ENCODE measurements at regions not wholly inside any gene's neighbourhood (a gene's known extent, or its start where the extent isn't known, plus 50 kb on each side); places are given as distances from the start of the nearest gene placed in this dataset.

- intact Hi-C loops (cut with DNase I; ENCODE audit: low total_unique reads) (no loop called here), in situ Hi-C loops (cut with MboI; ENCODE audit: low pct_ligation_motif_present in 1 of 4, low pct_unique_long_range_greater_than_20kb in 1 of 4, low sequenced_read_pairs in 3 of 4) (no loop called here)
- Histone ChIP-seq H3K27me3 (no peaks in the 10 kb centered on the region), H3K36me3 (no peaks in the 10 kb centered on the region), H3K4me3 (no peak overlapping the region), H3K4me1 (no peaks in the 10 kb centered on the region), H3K9me3 (no peaks in the 10 kb centered on the region), H3K27ac (no peak overlapping the region)
- whole genome bisulfite sequencing, 2 donors (ENCODE audit: low coverage in 1 of 2) = 24 to 80% methylated on average over 1 to 2 of the region's 2 CpGs
- no peak for DNase-seq
- TF ChIP-seq POLR2A (IDR thresholded peaks at IDR 0.05) (no peak), EP300 (IDR thresholded peaks at IDR 0.05; ENCODE audit: low read depth) (no peak), CTCF (IDR thresholded peaks at IDR 0.05) (no peak), POLR2AphosphoS5 (IDR thresholded peaks at IDR 0.05) (no peak)
These were observed 475.9 kb downstream of the PDHA2 start for GRCh38 chr4:96315815-96316214.

DNA sequence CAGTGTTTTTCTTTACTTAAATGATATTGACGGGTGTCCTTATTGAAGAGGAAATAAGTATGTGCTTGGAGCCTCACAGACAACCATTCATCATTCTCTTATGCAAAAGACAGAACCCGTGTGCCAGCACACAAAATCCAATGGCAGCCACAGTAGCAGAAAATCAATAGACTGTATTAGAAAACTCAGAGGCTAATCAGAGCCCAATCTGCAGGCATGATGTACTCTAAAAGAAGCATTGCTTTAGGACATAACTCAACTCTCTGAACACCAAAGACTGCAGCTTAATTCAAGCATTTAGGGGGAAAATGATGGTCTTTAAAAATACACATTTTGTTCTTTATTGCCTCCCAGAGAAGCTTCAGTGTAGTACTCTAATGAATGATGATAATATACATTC lies 476.9 kb downstream of the PDHA2 start:
- in situ Hi-C loops (cut with MboI; ENCODE audit: low pct_ligation_motif_present in 1 of 4, low pct_unique_long_range_greater_than_20kb in 1 of 4, low sequenced_read_pairs in 3 of 4) = no loop called here
- 80 to 82% methylated on average over 2 of the region's 2 CpGs for WGBS, 2 donors (ENCODE audit: low coverage in 1 of 2)
- Histone ChIP-seq H3K9me3 (no peaks in the 10 kb centered on the region), H3K36me3 (no peaks in the 10 kb centered on the region), H3K27me3 (no peaks in the 10 kb centered on the region), H3K4me1 (no peaks in the 10 kb centered on the region), H3K4me3 (no peak overlapping the region), H3K27ac (no peak overlapping the region)
- TF ChIP-seq POLR2AphosphoS5 (IDR thresholded peaks at IDR 0.05) = no peak
- TF ChIP-seq POLR2A (IDR thresholded peaks at IDR 0.05) = no peak
- no peak for TF ChIP-seq EP300 (IDR thresholded peaks at IDR 0.05; ENCODE audit: low read depth)
- no peak for TF ChIP-seq CTCF (IDR thresholded peaks at IDR 0.05)
- no peak for DNase-seq
- intact Hi-C loops (cut with DNase I; ENCODE audit: low total_unique reads) = no loop called here

DNA sequence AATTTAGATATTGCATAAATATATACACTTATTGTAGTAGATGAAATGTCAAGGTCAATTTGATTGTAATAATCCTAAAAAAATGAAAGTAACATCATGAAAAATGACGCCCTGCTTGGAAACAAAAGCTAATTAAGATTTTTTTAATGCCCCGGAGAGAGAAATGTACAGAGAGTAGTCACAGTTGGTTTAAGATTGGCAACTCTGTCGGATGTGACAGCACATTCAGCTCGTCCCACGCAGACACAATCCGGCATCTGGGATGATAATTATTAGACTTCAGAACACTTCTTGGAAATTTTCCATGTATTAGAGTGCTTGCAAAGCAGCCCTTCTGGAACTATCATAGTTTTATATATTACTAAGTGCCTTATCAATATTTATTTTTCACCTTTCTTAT lies 478.0 kb downstream of the PDHA2 start:
- TF ChIP-seq POLR2A (IDR thresholded peaks at IDR 0.05) = no peak
- no peak for TF ChIP-seq POLR2AphosphoS5 (IDR thresholded peaks at IDR 0.05)
- no peak for TF ChIP-seq CTCF (IDR thresholded peaks at IDR 0.05)
- TF ChIP-seq EP300 (IDR thresholded peaks at IDR 0.05; ENCODE audit: low read depth) = no peak
- H3K4me1 ChIP-seq = no peaks in the 10 kb centered on the region
- H3K36me3 ChIP-seq = no peaks in the 10 kb centered on the region
- H3K9me3 ChIP-seq = no peaks in the 10 kb centered on the region
- 85 to 89% methylated on average over 5 to 6 of the region's 6 CpGs for WGBS, 2 donors (ENCODE audit: low coverage in 1 of 2)
- intact Hi-C loops (cut with DNase I; ENCODE audit: low total_unique reads) (no loop called here), in situ Hi-C loops (cut with MboI; ENCODE audit: low pct_ligation_motif_present in 1 of 4, low pct_unique_long_range_greater_than_20kb in 1 of 4, low sequenced_read_pairs in 3 of 4) (no loop called here)
- no peaks in the 10 kb centered on the region for H3K27me3 ChIP-seq
- no peak overlapping the region for H3K27ac ChIP-seq
- DNase-seq = no peak
- no peak overlapping the region for H3K4me3 ChIP-seq

DNA sequence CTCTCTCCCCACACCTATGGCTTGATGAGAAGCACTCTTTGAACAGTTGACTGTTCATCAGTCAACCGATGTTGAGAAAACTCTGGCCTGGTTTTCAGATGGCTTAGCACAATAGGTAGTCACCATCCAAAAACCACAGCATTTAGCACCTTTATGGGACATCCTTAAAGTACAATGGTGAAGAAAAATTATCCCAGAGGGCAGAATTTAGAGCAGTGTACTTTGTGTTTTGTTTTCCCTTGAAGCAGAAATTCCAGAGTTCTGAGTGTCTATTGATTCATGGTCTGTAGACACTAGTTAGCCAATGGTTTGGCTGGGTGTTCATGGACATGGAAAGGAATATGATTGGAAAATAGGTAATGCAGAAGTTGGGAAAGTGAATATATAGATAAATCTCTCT lies 487.0 kb downstream of the PDHA2 start:
- no peak overlapping the region for H3K27ac ChIP-seq
- no peak for DNase-seq
- 97 to 100% methylated on average over 1 of the region's 1 CpG for WGBS, 2 donors (ENCODE audit: low coverage in 1 of 2)

More for the DNA sequence above, 487.0 kb downstream of the PDHA2 start:
- intact Hi-C loops (cut with DNase I; ENCODE audit: low total_unique reads) = no loop called here
- TF ChIP-seq CTCF (IDR thresholded peaks at IDR 0.05) (no peak), EP300 (IDR thresholded peaks at IDR 0.05; ENCODE audit: low read depth) (no peak), POLR2AphosphoS5 (IDR thresholded peaks at IDR 0.05) (no peak), POLR2A (IDR thresholded peaks at IDR 0.05) (no peak)
- in situ Hi-C loops (cut with MboI; ENCODE audit: low pct_ligation_motif_present in 1 of 4, low pct_unique_long_range_greater_than_20kb in 1 of 4, low sequenced_read_pairs in 3 of 4) = no loop called here
- no peaks in the 10 kb centered on the region for H3K9me3 ChIP-seq
- no peak overlapping the region for H3K4me3 ChIP-seq
- H3K27me3 ChIP-seq = no peaks in the 10 kb centered on the region
- no peaks in the 10 kb centered on the region for H3K4me1 ChIP-seq
- H3K36me3 ChIP-seq = no peaks in the 10 kb centered on the region

Measured in transverse colon (tissue), 4 donors.